OCI-LY1 (cell line): ENCODE measurements at regions not wholly inside any gene's neighbourhood (a gene's known extent, or its start where the extent isn't known, plus 50 kb on each side); places are given as distances from the start of the nearest gene placed in this dataset.

Experiments used
- EZH2 ChIP-seq: fragments of 200-600 bp; sonication (generic), shearing (Covaris generic); IDR thresholded peaks from 2 replicates; pipeline ENCODE4 v1.8.0; 2017; ENCODE audit warnings: borderline replicate concordance, mixed run types, mild to moderate bottlenecking, antibody characterized with exemption, low read length, moderate library complexity, mixed read lengths
- TF ChIP-seq, protein P1 (sequence below): fragments of 200-600 bp; sonication (generic), shearing (Covaris generic); IDR thresholded peaks from 2 replicates; pipeline ENCODE4 v1.5.1; 2017; ENCODE audit warnings: mild to moderate bottlenecking, antibody characterized with exemption, low read length, moderate library complexity, mixed read lengths

DNA sequence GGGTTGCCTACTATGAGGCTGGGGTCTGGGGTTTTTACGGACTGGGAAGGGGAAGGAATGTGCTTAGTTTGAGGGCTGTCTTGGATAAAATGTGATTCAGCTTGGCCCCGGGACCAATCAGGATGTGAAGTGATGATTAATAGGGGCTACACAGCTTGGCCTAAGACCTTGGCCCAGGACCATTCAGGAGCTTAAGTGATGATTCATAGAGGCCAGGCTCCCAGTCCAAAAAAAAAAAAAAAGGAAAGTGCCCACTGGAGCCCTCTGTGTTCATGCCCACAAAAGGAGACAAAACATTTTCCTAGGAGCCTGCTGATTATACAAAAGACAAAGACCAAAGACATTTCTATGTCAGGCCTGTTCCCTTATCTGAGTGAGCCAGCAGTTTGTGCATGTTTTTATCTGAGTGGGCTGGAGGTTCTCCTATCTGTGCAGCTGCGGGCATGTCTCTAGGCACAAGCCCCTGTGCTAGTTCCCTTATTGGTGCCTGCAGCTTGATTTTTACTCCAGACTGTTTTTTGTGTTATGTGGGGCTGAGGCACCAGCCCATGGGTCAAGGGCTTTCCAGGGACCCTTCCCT, 898.2 kb upstream of the GOT2 start:
- TF ChIP-seq, protein P1, sequence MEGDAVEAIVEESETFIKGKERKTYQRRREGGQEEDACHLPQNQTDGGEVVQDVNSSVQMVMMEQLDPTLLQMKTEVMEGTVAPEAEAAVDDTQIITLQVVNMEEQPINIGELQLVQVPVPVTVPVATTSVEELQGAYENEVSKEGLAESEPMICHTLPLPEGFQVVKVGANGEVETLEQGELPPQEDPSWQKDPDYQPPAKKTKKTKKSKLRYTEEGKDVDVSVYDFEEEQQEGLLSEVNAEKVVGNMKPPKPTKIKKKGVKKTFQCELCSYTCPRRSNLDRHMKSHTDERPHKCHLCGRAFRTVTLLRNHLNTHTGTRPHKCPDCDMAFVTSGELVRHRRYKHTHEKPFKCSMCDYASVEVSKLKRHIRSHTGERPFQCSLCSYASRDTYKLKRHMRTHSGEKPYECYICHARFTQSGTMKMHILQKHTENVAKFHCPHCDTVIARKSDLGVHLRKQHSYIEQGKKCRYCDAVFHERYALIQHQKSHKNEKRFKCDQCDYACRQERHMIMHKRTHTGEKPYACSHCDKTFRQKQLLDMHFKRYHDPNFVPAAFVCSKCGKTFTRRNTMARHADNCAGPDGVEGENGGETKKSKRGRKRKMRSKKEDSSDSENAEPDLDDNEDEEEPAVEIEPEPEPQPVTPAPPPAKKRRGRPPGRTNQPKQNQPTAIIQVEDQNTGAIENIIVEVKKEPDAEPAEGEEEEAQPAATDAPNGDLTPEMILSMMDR, result no peak
- TF ChIP-seq EZH2, result no peak
